ENCODE measurements at regions not wholly inside any gene's neighbourhood (a gene's known extent, or its start where the extent isn't known, plus 50 kb on each side); places are given as distances from the start of the nearest gene placed in this dataset.

- DNase-seq (ENCODE audit: low spot score), result no peak
Measured at GRCh38 chr18:73962256-73962655, 185.4 kb downstream of the FBXO15 start.

DNA sequence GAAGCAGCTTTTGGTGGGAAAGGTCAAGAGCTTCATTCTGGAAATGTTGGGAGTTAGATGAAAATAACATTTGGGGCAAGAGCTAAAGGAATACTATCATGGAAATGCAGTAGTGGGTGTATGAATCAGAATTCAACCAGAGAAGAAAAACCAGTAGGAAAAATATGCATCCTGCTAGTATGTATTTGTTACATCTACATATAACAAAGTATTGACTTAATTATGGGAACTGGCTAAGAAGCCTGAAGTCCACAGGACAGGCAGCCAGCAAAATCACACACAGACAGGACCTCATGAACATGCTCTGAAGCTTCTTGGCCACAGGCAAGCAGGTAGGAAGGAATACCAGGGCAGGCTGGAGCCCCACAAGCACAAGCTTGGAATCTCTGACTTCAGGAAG lies 185.8 kb downstream of the FBXO15 start:
- DNase-seq (ENCODE audit: low spot score), result no peak

DNA sequence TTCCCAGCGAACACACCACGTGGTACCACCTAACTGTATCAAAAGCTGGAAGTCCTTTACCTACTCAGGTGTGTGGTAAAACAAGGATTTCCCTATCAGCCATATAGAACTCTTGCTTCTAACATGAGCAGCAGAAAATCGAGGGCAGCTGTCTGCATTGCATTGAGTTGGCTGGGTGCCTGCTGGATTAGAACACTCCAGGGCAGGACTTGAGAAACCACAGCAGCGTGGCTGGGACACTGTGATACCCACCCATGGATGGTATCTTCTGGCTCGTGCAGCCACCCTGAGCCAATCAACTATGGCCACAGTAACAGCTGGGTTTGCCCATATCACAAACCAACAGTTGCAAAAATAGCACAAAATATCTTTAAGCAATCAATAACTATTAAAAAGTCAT lies 188.3 kb downstream of the FBXO15 start:
- DNase-seq (ENCODE audit: low spot score), result no peak

- DNase-seq (ENCODE audit: low spot score), result no peak
Measured at GRCh38 chr18:73954268-73954667, 193.4 kb downstream of the FBXO15 start.

GRCh38 chr18:73952296-73952946 lies 195.2 kb downstream of the FBXO15 start:
- no peak for DNase-seq (ENCODE audit: low spot score)

GRCh38 chr18:73950116-73950700 lies 197.4 kb downstream of the FBXO15 start:
- no peak for DNase-seq (ENCODE audit: low spot score)

GRCh38 chr18:73948497-73948896 lies 199.1 kb downstream of the FBXO15 start:
- DNase-seq (ENCODE audit: low spot score), result no peak

DNA sequence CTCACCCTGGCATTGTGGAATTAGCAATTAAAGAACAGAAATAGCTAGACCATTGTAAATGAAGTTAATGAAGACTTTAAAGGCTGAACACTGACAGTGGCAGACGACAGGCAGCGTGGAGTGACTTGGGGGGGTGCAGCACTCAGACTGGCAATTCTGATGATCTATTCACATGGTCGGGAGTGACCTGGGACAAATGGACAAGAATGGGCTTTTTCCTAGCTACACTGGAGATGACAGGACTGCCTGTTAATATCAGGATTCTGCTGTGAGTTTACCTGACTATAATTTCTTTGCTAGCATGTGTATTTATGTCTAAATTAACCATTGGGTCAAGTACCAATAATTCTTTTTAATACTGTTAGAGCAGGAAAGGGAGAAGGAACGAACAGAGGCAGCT lies 199.6 kb downstream of the FBXO15 start:
- no peak for DNase-seq (ENCODE audit: low spot score)

- DNase-seq (ENCODE audit: low spot score), result no peak
Measured at GRCh38 chr18:73947180-73947921, 200.3 kb downstream of the FBXO15 start.

GRCh38 chr18:73945130-73945792 lies 202.4 kb downstream of the FBXO15 start:
- DNase-seq (ENCODE audit: low spot score), result no peak

DNA sequence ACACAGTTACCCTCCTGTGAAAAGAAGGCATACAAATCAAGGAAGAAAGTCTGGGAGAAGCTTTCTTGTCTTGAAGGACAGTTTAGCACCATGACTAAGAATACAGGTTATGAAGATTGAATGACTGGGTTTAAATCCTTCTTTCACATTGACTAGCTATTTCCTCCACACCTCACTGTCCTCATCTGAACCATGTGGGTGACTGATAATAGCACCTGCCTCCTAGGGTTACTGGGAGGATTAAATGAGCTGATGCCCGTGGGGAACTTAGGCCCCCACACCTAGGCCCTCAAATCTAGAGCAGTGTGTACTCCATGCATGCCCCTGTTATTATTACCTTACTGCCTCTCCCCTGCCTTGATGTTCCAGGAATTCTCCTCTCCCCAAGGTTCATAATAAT lies 202.9 kb downstream of the FBXO15 start:
- DNase-seq (ENCODE audit: low spot score), result peak; percentile 4

GRCh38 chr18:73943763-73944162 lies 203.9 kb downstream of the FBXO15 start:
- no peak for DNase-seq (ENCODE audit: low spot score)

- DNase-seq (ENCODE audit: low spot score), result no peak
Measured at GRCh38 chr18:73942956-73943355, 204.7 kb downstream of the FBXO15 start.

DNA sequence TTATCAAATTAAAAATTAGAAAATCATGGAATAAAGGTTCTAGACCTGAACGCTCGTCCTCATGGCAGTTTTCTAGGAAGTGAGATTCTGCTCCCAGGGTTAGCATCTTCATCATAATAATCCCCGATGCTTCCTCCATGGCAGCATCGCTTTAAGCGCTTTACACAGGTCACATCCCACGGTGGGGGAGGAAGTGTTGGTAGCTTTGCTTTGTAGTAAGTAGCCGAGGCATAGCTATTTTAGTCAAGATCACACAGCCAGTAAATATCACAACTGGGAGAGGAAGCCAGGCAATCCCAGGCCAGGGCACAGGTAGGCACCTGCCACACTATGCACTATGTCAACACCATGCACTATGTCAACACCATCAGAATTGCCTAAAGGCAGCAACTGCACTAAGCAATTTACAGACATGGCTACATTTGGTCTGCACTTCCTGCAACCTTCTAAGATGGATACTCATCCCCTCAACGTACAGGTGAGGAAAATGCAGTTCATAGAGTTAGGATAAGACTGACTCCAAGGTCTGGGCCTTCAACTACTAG lies 205.5 kb downstream of the FBXO15 start:
- DNase-seq (ENCODE audit: low spot score), result no peak

GRCh38 chr18:73940721-73941120 lies 206.9 kb downstream of the FBXO15 start:
- no peak for DNase-seq (ENCODE audit: low spot score)

DNA sequence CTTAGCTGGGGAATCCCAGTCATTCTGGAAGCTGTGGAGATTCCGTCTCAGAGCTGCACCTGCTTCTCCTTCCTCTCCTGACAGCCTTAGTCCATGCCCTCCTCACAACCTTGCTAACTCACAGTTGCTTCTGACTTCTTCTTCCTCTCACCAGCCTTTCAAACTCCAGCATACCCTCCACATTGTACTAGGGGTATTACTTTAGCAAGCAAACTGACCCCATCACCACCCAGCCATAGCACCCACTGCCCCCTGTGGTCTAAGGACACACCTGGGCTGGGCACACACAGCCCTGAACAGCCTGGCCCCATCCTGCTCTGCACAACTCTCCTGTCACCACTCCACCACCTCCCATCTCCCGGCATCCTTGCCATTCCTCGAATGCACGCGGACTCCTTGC lies 208.2 kb downstream of the FBXO15 start:
- no peak for DNase-seq (ENCODE audit: low spot score)

DNA sequence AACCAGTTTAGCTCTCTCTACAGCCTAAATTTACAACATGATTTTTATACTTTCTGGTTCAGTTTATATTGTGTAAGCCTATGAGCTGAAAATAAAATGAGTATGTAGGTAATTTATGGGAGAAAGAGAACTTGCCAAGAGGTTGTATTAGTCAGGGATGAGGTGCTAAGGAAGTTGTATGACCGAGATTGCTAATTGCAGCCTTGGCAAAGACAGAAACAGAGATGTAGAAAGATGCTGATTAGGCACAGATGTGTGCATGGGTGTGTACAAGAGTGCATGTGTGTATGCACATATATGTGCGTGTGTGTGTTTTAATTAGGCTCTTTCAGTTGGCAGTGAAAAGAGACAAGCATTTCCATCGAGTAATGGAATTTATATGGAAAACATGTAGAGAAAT lies 213.9 kb downstream of the FBXO15 start:
- DNase-seq (ENCODE audit: low spot score), result no peak

- no peak for DNase-seq (ENCODE audit: low spot score)
Measured at GRCh38 chr18:73932976-73933375, 214.7 kb downstream of the FBXO15 start.

- DNase-seq (ENCODE audit: low spot score), result no peak
Measured at GRCh38 chr18:73927496-73927895, 220.1 kb downstream of the FBXO15 start.

- no peak for DNase-seq (ENCODE audit: low spot score)
Measured at GRCh38 chr18:73924836-73925235, 222.8 kb downstream of the FBXO15 start.

DNA sequence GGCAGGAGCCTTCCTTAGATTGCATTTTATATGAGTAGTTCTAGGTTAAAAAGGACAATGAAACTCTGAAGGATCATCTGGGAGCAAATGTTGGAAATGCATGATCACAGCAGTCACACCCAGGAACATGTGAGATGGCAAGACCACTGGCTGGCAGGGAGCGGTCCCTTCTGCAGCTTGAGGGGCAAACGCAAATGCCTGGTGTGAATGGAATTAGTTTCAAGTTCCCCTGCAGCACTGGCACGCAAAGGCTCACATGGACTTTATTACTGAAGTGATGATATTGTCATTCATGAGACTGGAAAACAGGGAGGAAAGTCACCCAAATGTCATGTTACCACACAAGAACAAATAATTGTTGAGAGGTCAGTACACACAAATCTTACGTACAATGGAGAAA lies 223.3 kb downstream of the FBXO15 start:
- DNase-seq (ENCODE audit: low spot score), result no peak

GRCh38 chr18:73923866-73924265 lies 223.8 kb downstream of the FBXO15 start:
- DNase-seq (ENCODE audit: low spot score), result no peak

DNA sequence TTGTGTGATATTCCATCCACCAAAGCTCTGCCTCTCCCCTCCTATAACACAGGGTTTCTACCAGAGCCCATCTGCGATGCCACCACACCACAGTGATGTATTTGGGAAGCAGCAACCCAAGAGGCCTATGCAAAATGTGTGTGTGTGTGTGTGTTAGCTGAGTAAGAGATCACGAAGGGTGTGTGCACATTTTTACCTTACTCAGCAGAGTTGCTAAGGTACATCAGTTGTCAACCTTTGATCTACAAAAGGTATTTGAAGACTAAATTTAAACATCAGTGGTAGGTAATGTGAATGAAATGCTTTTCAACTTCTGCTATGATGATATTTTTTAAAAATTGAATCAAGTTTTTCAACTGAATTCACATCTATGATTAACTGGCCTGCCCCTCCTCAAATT lies 227.6 kb downstream of the FBXO15 start:
- DNase-seq (ENCODE audit: low spot score), result no peak
